Mucosa of descending colon (tissue), 3 donors: ENCODE measurements at regions not wholly inside any gene's neighbourhood (a gene's known extent, or its start where the extent isn't known, plus 50 kb on each side); places are given as distances from the start of the nearest gene placed in this dataset.

ENCODE experiments used
- ATAC-seq: fragments of 200-7000 bp; cut with Tn5 transposase; one replicate; pipeline ENCODE4 v1.9.1; 2020; ENCODE audit warnings: mild to moderate bottlenecking, moderate library complexity
- DNase-seq, 3 donors: peaks; one replicate each; pipeline ENCODE4 v3.0.0-alpha.2; 2020
- H3K36me3 ChIP-seq: fragments of 200-600 bp; one replicate; pipeline ENCODE4 v1.8.0; 2021; ENCODE audit warnings: low read depth, mild to moderate bottlenecking
- H3K4me1 ChIP-seq: fragments of 200-600 bp; one replicate; pipeline ENCODE4 v1.8.0; 2021; ENCODE audit warnings: low read depth, mild to moderate bottlenecking
- H3K4me3 ChIP-seq: fragments of 200-600 bp; one replicate; pipeline ENCODE4 v1.8.0; 2021; ENCODE audit warnings: mild to moderate bottlenecking
- H3K9me3 ChIP-seq: fragments of 200-600 bp; one replicate; pipeline ENCODE4 v1.8.0; 2021; ENCODE audit warnings: mild to moderate bottlenecking
- intact Hi-C, 2 donors: fragments of 100-400 bp; cut with DNase I in 1 of 2; cut with micrococcal nuclease in 1 of 2; formaldehyde crosslinking; loops; one replicate each; pipeline versions ENCODE4 v1.11.0 to v1.11.1; 2022; cut with DNase I, micrococcal nuclease
- TF ChIP-seq, protein P1 (sequence below): fragments of 200-600 bp; IDR thresholded peaks from one replicate; pipeline ENCODE4 v1.8.0; 2022; ENCODE audit warnings: antibody characterized with exemption, mild to moderate bottlenecking
- donor health status: DM: no; HTN: no; CAD: no; lungs with moderate emphysema.
- donor health status: DM: no; HTN: no; CAD: no.
- donor health status: DM: no; HTN: yes; CAD: no.

DNA sequence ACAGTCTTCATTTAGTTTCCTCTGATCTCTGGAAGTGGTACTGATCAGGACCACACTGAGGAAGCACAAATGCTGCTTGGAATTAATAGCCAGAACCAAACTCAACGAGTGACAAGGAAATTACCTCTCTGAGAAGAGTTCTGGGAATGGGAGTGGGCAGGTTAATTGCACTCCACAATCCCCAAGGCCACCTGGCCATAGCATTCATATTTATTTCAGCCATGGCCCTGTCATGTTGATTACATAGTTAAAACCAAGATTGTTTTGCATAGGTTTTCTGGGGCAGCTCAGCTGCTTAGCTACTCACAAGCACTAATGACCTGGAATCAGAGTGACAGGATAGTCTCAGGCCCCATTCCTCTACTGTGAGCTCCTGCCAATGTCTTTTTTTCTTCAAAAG is 230.2 kb upstream of the RIMS1 start:
- H3K4me1 ChIP-seq = no peaks in the 10 kb centered on the region
- intact Hi-C loops = no loop called here
- TF ChIP-seq, protein P1, sequence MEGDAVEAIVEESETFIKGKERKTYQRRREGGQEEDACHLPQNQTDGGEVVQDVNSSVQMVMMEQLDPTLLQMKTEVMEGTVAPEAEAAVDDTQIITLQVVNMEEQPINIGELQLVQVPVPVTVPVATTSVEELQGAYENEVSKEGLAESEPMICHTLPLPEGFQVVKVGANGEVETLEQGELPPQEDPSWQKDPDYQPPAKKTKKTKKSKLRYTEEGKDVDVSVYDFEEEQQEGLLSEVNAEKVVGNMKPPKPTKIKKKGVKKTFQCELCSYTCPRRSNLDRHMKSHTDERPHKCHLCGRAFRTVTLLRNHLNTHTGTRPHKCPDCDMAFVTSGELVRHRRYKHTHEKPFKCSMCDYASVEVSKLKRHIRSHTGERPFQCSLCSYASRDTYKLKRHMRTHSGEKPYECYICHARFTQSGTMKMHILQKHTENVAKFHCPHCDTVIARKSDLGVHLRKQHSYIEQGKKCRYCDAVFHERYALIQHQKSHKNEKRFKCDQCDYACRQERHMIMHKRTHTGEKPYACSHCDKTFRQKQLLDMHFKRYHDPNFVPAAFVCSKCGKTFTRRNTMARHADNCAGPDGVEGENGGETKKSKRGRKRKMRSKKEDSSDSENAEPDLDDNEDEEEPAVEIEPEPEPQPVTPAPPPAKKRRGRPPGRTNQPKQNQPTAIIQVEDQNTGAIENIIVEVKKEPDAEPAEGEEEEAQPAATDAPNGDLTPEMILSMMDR = no peak
- no peaks in the 10 kb centered on the region for H3K9me3 ChIP-seq
- DNase-seq (no peak), ATAC-seq (no peak)
- no peak overlapping the region for H3K4me3 ChIP-seq
- no peaks in the 10 kb centered on the region for H3K36me3 ChIP-seq

DNA sequence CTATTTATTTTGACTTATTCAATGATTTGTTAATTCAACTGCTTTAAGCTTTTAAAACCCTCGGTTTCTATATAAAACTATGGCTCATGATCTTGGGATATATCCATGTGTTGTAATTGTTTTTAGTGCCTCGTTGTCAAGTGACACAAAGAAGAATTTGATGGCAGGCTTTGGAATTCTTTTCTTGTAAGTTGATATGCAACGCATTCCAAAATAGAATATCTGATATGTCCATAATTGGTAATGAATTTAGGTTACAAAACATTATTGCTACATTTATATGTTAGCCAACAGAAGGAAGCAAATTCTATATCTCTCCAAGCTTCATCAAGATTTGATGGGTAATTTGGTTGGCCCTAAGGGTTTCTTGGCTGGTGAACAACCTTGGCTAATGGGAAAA is 220.4 kb upstream of the RIMS1 start:
- ATAC-seq (no peak), DNase-seq (no peak)
- Histone ChIP-seq H3K4me3 (no peak overlapping the region), H3K9me3 (no peaks in the 10 kb centered on the region), H3K4me1 (no peaks in the 10 kb centered on the region), H3K36me3 (no peaks in the 10 kb centered on the region)
- intact Hi-C loops = no loop called here
- TF ChIP-seq, protein P1 = no peak

DNA sequence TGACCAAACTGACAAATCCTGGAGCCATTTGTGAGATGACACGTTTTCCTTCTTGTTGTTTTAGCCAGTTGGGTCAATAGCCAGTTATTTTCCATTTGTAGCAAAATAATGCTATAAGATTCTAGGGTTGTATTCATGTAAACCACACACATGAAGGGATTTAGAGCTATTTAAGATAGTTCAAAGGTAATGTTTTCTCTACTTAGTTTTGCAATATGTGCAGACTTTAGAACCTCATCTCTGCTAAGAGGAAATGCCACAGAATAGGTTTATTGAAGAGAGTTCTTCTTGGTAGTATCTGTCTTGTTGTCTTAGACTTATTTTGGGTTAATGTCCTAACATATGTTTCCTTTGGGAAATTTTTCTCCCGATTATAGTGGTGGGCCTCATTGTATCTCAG is 213.5 kb upstream of the RIMS1 start:
- Histone ChIP-seq H3K36me3 (no peaks in the 10 kb centered on the region), H3K4me3 (no peak overlapping the region), H3K4me1 (no peaks in the 10 kb centered on the region), H3K9me3 (no peaks in the 10 kb centered on the region)
- TF ChIP-seq, protein P1 = no peak
- no peak for DNase-seq
- intact Hi-C loops = no loop called here
- ATAC-seq = no peak

- intact Hi-C loops = no loop called here
- no peak overlapping the region for H3K4me3 ChIP-seq
- ATAC-seq = no peak
- no peak for DNase-seq
- no peaks in the 10 kb centered on the region for H3K4me1 ChIP-seq
- TF ChIP-seq, protein P1 = no peak
- H3K9me3 ChIP-seq = no peaks in the 10 kb centered on the region
- no peaks in the 10 kb centered on the region for H3K36me3 ChIP-seq
These were observed 211.0 kb upstream of the RIMS1 start for GRCh38 chr6:71675386-71675785.

GRCh38 chr6:71676298-71676697 is 210.1 kb upstream of the RIMS1 start:
- TF ChIP-seq, protein P1 = no peak
- Histone ChIP-seq H3K36me3 (no peaks in the 10 kb centered on the region), H3K4me1 (no peaks in the 10 kb centered on the region), H3K9me3 (no peaks in the 10 kb centered on the region), H3K4me3 (no peak overlapping the region)
- intact Hi-C loops = no loop called here
- ATAC-seq (no peak), DNase-seq (no peak)

GRCh38 chr6:71678091-71678490 is 208.3 kb upstream of the RIMS1 start:
- Histone ChIP-seq H3K9me3 (no peaks in the 10 kb centered on the region), H3K4me1 (no peaks in the 10 kb centered on the region), H3K36me3 (no peaks in the 10 kb centered on the region), H3K4me3 (no peak overlapping the region)
- ATAC-seq (no peak), DNase-seq (no peak)
- intact Hi-C loops = no loop called here
- TF ChIP-seq, protein P1 = no peak
